GM19035 (cell line): ENCODE measurements at regions not wholly inside any gene's neighbourhood (a gene's known extent, or its start where the extent isn't known, plus 50 kb on each side); places are given as distances from the start of the nearest gene placed in this dataset.
"Not testable (repeated sequence)": the region's sequence is repeated elsewhere in the genome, so short reads cannot be mapped to it uniquely, and the experiment has no call there.

Experiments used
- ATAC-seq: cut with Tn5 transposase; IDR thresholded peaks from one replicate; pipeline ENCODE4 v1.9.1; 2021; ENCODE audit not compliant: unreplicated experiment

GRCh38 chr2:15750822-15751329 lies 159.2 kb downstream of the DDX1 start:
- no peak for ATAC-seq

- ATAC-seq = no peak
These were observed 159.8 kb downstream of the DDX1 start for GRCh38 chr2:15751477-15751876.

- no peak for ATAC-seq
These were observed 161.0 kb downstream of the DDX1 start for GRCh38 chr2:15752552-15753232.

GRCh38 chr2:15753233-15753798 lies 161.6 kb downstream of the DDX1 start:
- ATAC-seq = no peak

- ATAC-seq = no peak
These were observed 162.4 kb downstream of the DDX1 start for GRCh38 chr2:15753811-15754702.

GRCh38 chr2:15754703-15755099 lies 163.0 kb downstream of the DDX1 start:
- ATAC-seq = no peak

- no peak for ATAC-seq
These were observed 163.9 kb downstream of the DDX1 start for GRCh38 chr2:15755528-15755927.

GRCh38 chr2:15756011-15756550 lies 164.4 kb downstream of the DDX1 start:
- ATAC-seq = no peak

GRCh38 chr2:15756882-15757819 lies 165.5 kb downstream of the DDX1 start:
- ATAC-seq = no peak

GRCh38 chr2:15757820-15758586 lies 166.3 kb downstream of the DDX1 start:
- ATAC-seq = no peak

- ATAC-seq = no peak
These were observed 167.2 kb downstream of the DDX1 start for GRCh38 chr2:15758848-15759247.

- no peak for ATAC-seq
These were observed 167.7 kb downstream of the DDX1 start for GRCh38 chr2:15759385-15759784.

GRCh38 chr2:15759791-15760190 lies 168.1 kb downstream of the DDX1 start:
- ATAC-seq = not testable (repeated sequence)

- no peak for ATAC-seq
These were observed 168.7 kb downstream of the DDX1 start for GRCh38 chr2:15760232-15760910.

GRCh38 chr2:15761056-15761455 lies 169.4 kb downstream of the DDX1 start:
- ATAC-seq = no peak

GRCh38 chr2:15761910-15762309 lies 170.2 kb downstream of the DDX1 start:
- ATAC-seq = no peak

GRCh38 chr2:15762449-15762848 lies 170.8 kb downstream of the DDX1 start:
- ATAC-seq = no peak

- no peak for ATAC-seq
These were observed 171.6 kb downstream of the DDX1 start for GRCh38 chr2:15763106-15763821.
